NB4 (cell line): ENCODE measurements at regions not wholly inside any gene's neighbourhood (a gene's known extent, or its start where the extent isn't known, plus 50 kb on each side); places are given as distances from the start of the nearest gene placed in this dataset.

ENCODE experiments used
- DNase-seq: peaks from one replicate; pipeline ENCODE4 v3.0.0; 2010; ENCODE audit warnings: low read depth
- H3K4me3 ChIP-seq: one replicate; pipeline ENCODE4 v1.5.1; 2011; ENCODE audit warnings: mild to moderate bottlenecking, low read depth, low read length, moderate library complexity
- MYC ChIP-seq: IDR thresholded peaks from 2 replicates; pipeline ENCODE4 v1.6.1; 2011; ENCODE audit warnings: low read depth, low read length
- POLR2A ChIP-seq: IDR thresholded peaks from 2 replicates; pipeline ENCODE4 v1.6.1; 2011; ENCODE audit warnings: mild to moderate bottlenecking; ENCODE audit not compliant: insufficient read length; ENCODE audit errors: extremely low read depth
- TF ChIP-seq, protein P1 (sequence below): IDR thresholded peaks from one replicate; pipeline ENCODE4 v1.5.1; 2012; ENCODE audit warnings: low read depth, low read length
- TF ChIP-seq, protein P2 (sequence below): IDR thresholded peaks from 2 replicates; pipeline ENCODE4 v1.6.1; 2011; ENCODE audit warnings: low read depth, low read length

DNA sequence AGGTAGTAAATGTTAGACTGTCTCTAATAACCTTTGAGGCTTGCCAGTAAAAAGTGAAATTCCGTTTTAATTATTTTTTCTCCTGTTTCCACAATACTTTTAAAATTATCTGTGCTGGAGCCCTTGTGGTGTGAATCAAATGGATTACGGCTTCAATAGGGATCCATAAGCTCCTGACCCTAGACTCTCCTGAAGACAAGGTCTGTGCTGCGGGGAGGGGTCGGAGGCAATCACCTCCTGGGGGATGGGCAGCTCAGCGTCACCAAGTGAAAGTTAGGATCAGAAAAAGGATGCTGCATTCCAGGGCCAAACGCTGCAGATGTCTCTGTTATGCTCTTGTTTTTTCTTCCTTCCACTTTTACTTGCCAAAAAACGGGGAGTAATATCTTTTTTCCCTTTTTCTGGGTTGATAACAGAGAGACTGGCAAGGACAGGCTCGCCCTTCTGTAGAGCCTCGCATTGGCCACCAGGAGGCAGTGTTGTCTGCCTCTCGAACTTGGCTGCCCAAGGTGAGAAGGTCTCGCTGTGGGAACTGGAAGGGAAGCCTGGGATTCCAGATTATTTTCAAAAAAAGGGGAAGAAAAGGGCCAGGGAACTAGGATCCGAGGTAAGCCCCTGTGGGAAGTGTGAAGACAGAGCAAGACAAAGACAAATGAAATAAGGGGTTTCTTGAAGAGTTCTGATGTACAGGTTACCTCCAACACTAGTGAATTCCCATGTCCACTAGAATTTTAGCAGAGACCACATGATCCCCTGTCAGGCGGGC lies 621.9 kb downstream of the ACTR3B start:
- no peak overlapping the region for H3K4me3 ChIP-seq
- TF ChIP-seq, protein P1, sequence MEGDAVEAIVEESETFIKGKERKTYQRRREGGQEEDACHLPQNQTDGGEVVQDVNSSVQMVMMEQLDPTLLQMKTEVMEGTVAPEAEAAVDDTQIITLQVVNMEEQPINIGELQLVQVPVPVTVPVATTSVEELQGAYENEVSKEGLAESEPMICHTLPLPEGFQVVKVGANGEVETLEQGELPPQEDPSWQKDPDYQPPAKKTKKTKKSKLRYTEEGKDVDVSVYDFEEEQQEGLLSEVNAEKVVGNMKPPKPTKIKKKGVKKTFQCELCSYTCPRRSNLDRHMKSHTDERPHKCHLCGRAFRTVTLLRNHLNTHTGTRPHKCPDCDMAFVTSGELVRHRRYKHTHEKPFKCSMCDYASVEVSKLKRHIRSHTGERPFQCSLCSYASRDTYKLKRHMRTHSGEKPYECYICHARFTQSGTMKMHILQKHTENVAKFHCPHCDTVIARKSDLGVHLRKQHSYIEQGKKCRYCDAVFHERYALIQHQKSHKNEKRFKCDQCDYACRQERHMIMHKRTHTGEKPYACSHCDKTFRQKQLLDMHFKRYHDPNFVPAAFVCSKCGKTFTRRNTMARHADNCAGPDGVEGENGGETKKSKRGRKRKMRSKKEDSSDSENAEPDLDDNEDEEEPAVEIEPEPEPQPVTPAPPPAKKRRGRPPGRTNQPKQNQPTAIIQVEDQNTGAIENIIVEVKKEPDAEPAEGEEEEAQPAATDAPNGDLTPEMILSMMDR, result peak; percentile 99
- TF ChIP-seq, protein P2, sequence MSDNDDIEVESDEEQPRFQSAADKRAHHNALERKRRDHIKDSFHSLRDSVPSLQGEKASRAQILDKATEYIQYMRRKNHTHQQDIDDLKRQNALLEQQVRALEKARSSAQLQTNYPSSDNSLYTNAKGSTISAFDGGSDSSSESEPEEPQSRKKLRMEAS, result no peak
- TF ChIP-seq POLR2A, result no peak
- peak; percentile 65 for DNase-seq

DNA sequence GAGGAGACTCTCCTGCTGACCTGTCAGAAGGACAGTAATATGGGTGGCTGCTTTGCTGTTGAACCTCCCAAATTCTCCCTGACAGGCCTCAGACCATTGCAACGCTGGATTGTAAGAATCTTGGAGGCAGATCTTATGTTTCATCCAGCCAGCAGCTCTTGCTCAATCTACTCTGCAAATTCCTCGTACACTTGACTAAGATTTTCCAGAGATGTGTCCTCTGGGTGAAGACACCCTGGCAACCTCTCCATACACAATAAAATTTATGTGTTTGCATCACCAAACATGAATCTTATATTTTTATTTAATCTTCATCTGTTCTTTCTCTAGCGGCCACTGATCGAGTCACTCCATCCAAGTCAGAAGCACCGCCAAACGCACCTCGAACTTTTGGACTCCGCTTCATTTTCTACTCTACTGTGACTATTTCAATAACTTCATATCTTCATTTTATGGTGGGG lies 623.1 kb downstream of the ACTR3B start:
- DNase-seq, result no peak
- no peak overlapping the region for H3K4me3 ChIP-seq
- TF ChIP-seq MYC, result no peak
- TF ChIP-seq, protein P2, result no peak
- no peak for TF ChIP-seq POLR2A
- TF ChIP-seq, protein P1, result no peak

DNA sequence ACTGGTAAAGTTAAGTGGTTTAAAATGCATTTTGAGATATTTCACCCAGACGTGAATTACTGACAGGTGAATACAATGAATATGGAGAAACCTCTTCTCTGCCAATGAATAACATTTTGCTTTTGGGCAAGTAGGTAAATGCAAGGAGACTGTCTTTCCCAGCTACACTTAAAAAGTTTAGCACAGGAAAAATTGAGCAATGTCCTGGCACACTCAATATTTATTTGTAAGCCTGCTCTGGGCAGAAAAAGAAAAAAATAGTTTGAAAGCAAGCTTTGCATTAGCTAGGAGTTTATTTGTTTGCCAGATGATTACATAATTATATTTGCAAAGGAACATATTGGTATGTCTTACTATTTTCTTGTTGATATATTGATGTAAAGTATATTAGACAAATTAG lies 624.2 kb downstream of the ACTR3B start:
- no peak for TF ChIP-seq MYC
- TF ChIP-seq, protein P2, result no peak
- TF ChIP-seq POLR2A, result no peak
- TF ChIP-seq, protein P1, result no peak
- no peak overlapping the region for H3K4me3 ChIP-seq
- DNase-seq, result no peak

DNA sequence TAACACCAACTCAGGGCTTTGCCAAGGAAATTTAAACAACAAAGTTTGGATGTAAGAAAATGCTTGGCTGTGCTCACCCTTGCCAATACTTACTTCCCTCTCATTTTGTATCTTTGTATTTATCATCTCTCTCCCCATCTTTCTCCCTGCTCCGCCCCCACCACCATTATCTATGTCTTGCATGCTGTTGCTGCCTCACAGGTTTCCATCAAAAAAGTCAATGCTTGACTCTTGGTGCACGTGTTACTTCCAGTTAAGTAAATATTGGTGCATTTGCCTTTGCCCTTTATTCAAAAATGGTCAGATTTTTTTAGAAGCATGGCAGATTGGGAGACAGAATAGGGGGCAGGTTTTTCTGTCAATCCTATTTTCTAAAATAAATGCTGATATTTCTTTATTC lies 626.0 kb downstream of the ACTR3B start:
- TF ChIP-seq, protein P2, result no peak
- TF ChIP-seq POLR2A, result no peak
- TF ChIP-seq MYC, result no peak
- TF ChIP-seq, protein P1, result no peak
- H3K4me3 ChIP-seq, result no peak overlapping the region
- no peak for DNase-seq

DNA sequence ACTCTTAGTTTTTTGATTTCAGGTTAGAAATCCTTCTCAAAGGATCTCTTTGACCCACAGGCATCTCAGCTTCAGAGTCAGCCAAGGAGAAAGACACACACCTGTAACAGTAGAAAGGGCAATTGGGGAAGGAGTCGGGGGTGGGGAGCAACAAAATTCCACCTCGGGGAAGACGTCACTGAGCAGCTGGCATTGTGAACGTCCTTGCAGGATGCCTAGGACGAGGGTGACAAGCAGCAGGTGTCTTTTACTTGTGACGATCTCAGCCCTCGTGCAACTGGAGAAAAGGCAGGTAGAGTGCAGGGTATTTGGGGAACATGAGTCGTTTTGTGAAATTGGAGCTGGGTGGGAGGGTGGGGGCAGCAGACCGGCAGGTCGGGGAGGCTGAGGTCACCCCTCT lies 627.0 kb downstream of the ACTR3B start:
- DNase-seq, result no peak
- TF ChIP-seq, protein P1, result no peak
- TF ChIP-seq MYC, result no peak
- TF ChIP-seq, protein P2, result no peak
- no peak for TF ChIP-seq POLR2A
- no peak overlapping the region for H3K4me3 ChIP-seq
